ENCODE measurements at regions not wholly inside any gene's neighbourhood (a gene's known extent, or its start where the extent isn't known, plus 50 kb on each side); places are given as distances from the start of the nearest gene placed in this dataset.
"Not testable (repeated sequence)": the region's sequence is repeated elsewhere in the genome, so short reads cannot be mapped to it uniquely, and the experiment has no call there.

- no CpG with 5 or more reads among the region's 2 CpGs for WGBS (ENCODE audit: insufficient coverage)
- H3K27ac ChIP-seq (ENCODE audit: insufficient read depth in 1 of 2, low read depth in 1 of 2, low read length in 2 of 2, poor library complexity in 1 of 2, severe bottlenecking in 2 of 2); CTCF ChIA-PET; H3K9me3 ChIP-seq (ENCODE audit: control extremely low read depth in 1 of 5, control insufficient read depth in 4 of 5, insufficient read depth in 2 of 5, low read depth in 1 of 5, low read length in 4 of 5); H3K27me3 ChIP-seq (replicated peaks in 2 of 5; ENCODE audit: control insufficient read depth in 4 of 5, insufficient read depth in 5 of 5, low read length in 4 of 5); POLR2A ChIA-PET; DNase-seq; H3K4me1 ChIP-seq (ENCODE audit: control extremely low read depth in 1 of 4, control insufficient read depth in 4 of 4, insufficient read depth in 4 of 4, low read length in 3 of 4); H3K36me3 ChIP-seq (ENCODE audit: control insufficient read depth in 4 of 4, insufficient read depth in 4 of 4, low read length in 3 of 4); H3K4me3 ChIP-seq (ENCODE audit: control insufficient read depth in 1 of 7, extremely low read depth in 1 of 7, insufficient read depth in 4 of 7, low read depth in 2 of 7, low read length in 6 of 7): not testable (repeated sequence)
These were observed 123.2 kb downstream of the SPATA31A6 start for GRCh38 chr9:42306625-42307024.

- CTCF ChIA-PET; DNase-seq; H3K4me3 ChIP-seq (ENCODE audit: control insufficient read depth in 1 of 7, extremely low read depth in 1 of 7, insufficient read depth in 4 of 7, low read depth in 2 of 7, low read length in 6 of 7); POLR2A ChIA-PET; H3K27me3 ChIP-seq (replicated peaks in 2 of 5; ENCODE audit: control insufficient read depth in 4 of 5, insufficient read depth in 5 of 5, low read length in 4 of 5); H3K27ac ChIP-seq (ENCODE audit: insufficient read depth in 1 of 2, low read depth in 1 of 2, low read length in 2 of 2, poor library complexity in 1 of 2, severe bottlenecking in 2 of 2); H3K36me3 ChIP-seq (ENCODE audit: control insufficient read depth in 4 of 4, insufficient read depth in 4 of 4, low read length in 3 of 4); H3K4me1 ChIP-seq (ENCODE audit: control extremely low read depth in 1 of 4, control insufficient read depth in 4 of 4, insufficient read depth in 4 of 4, low read length in 3 of 4); H3K9me3 ChIP-seq (ENCODE audit: control extremely low read depth in 1 of 5, control insufficient read depth in 4 of 5, insufficient read depth in 2 of 5, low read depth in 1 of 5, low read length in 4 of 5): not testable (repeated sequence)
- WGBS (ENCODE audit: insufficient coverage), result 0% methylated on average over 1 of the region's 2 CpGs
These were observed 124.0 kb downstream of the SPATA31A6 start for GRCh38 chr9:42307449-42307848.

GRCh38 chr9:42310972-42311371 is 127.5 kb downstream of the SPATA31A6 start:
- H3K4me3 ChIP-seq (ENCODE audit: control insufficient read depth in 1 of 7, extremely low read depth in 1 of 7, insufficient read depth in 4 of 7, low read depth in 2 of 7, low read length in 6 of 7); H3K36me3 ChIP-seq (ENCODE audit: control insufficient read depth in 4 of 4, insufficient read depth in 4 of 4, low read length in 3 of 4); H3K4me1 ChIP-seq (ENCODE audit: control extremely low read depth in 1 of 4, control insufficient read depth in 4 of 4, insufficient read depth in 4 of 4, low read length in 3 of 4); DNase-seq; H3K27me3 ChIP-seq (replicated peaks in 2 of 5; ENCODE audit: control insufficient read depth in 4 of 5, insufficient read depth in 5 of 5, low read length in 4 of 5); CTCF ChIA-PET; H3K9me3 ChIP-seq (ENCODE audit: control extremely low read depth in 1 of 5, control insufficient read depth in 4 of 5, insufficient read depth in 2 of 5, low read depth in 1 of 5, low read length in 4 of 5); H3K27ac ChIP-seq (ENCODE audit: insufficient read depth in 1 of 2, low read depth in 1 of 2, low read length in 2 of 2, poor library complexity in 1 of 2, severe bottlenecking in 2 of 2); POLR2A ChIA-PET: not testable (repeated sequence)
- WGBS (ENCODE audit: insufficient coverage), result no CpG with 5 or more reads among the region's 2 CpGs

- CTCF ChIA-PET, result not testable (repeated sequence)
- 100% methylated on average over 3 of the region's 5 CpGs for WGBS (ENCODE audit: insufficient coverage)
These were observed 132.6 kb downstream of the SPATA31A6 start for GRCh38 chr9:42316026-42316425.

GRCh38 chr9:42317677-42318076 is 134.2 kb downstream of the SPATA31A6 start:
- POLR2A ChIA-PET; H3K4me3 ChIP-seq (ENCODE audit: control insufficient read depth in 1 of 7, extremely low read depth in 1 of 7, insufficient read depth in 4 of 7, low read depth in 2 of 7, low read length in 6 of 7); CTCF ChIA-PET: not testable (repeated sequence)

More at GRCh38 chr9:42316026-42316425, 132.6 kb downstream of the SPATA31A6 start:
- H3K4me1 ChIP-seq (ENCODE audit: control extremely low read depth in 1 of 4, control insufficient read depth in 4 of 4, insufficient read depth in 4 of 4, low read length in 3 of 4); H3K4me3 ChIP-seq (ENCODE audit: control insufficient read depth in 1 of 7, extremely low read depth in 1 of 7, insufficient read depth in 4 of 7, low read depth in 2 of 7, low read length in 6 of 7); POLR2A ChIA-PET; H3K27ac ChIP-seq (ENCODE audit: insufficient read depth in 1 of 2, low read depth in 1 of 2, low read length in 2 of 2, poor library complexity in 1 of 2, severe bottlenecking in 2 of 2); H3K36me3 ChIP-seq (ENCODE audit: control insufficient read depth in 4 of 4, insufficient read depth in 4 of 4, low read length in 3 of 4); H3K9me3 ChIP-seq (ENCODE audit: control extremely low read depth in 1 of 5, control insufficient read depth in 4 of 5, insufficient read depth in 2 of 5, low read depth in 1 of 5, low read length in 4 of 5); H3K27me3 ChIP-seq (replicated peaks in 2 of 5; ENCODE audit: control insufficient read depth in 4 of 5, insufficient read depth in 5 of 5, low read length in 4 of 5); DNase-seq: not testable (repeated sequence)

GRCh38 chr9:42323084-42323809 is 139.8 kb downstream of the SPATA31A6 start:
- POLR2A ChIA-PET; H3K9me3 ChIP-seq (ENCODE audit: control extremely low read depth in 1 of 5, control insufficient read depth in 4 of 5, insufficient read depth in 2 of 5, low read depth in 1 of 5, low read length in 4 of 5); H3K27ac ChIP-seq (ENCODE audit: insufficient read depth in 1 of 2, low read depth in 1 of 2, low read length in 2 of 2, poor library complexity in 1 of 2, severe bottlenecking in 2 of 2); H3K27me3 ChIP-seq (replicated peaks in 2 of 5; ENCODE audit: control insufficient read depth in 4 of 5, insufficient read depth in 5 of 5, low read length in 4 of 5); H3K36me3 ChIP-seq (ENCODE audit: control insufficient read depth in 4 of 4, insufficient read depth in 4 of 4, low read length in 3 of 4); H3K4me1 ChIP-seq (ENCODE audit: control extremely low read depth in 1 of 4, control insufficient read depth in 4 of 4, insufficient read depth in 4 of 4, low read length in 3 of 4); CTCF ChIA-PET; H3K4me3 ChIP-seq (ENCODE audit: control insufficient read depth in 1 of 7, extremely low read depth in 1 of 7, insufficient read depth in 4 of 7, low read depth in 2 of 7, low read length in 6 of 7): not testable (repeated sequence)
- peak in 1 of 3 donors; percentile 1 for DNase-seq
- WGBS (ENCODE audit: insufficient coverage), result 5% methylated on average over 4 of the region's 7 CpGs

More at GRCh38 chr9:42317677-42318076, 134.2 kb downstream of the SPATA31A6 start:
- not testable (repeated sequence) for H3K4me1 ChIP-seq (ENCODE audit: control extremely low read depth in 1 of 4, control insufficient read depth in 4 of 4, insufficient read depth in 4 of 4, low read length in 3 of 4); H3K27ac ChIP-seq (ENCODE audit: insufficient read depth in 1 of 2, low read depth in 1 of 2, low read length in 2 of 2, poor library complexity in 1 of 2, severe bottlenecking in 2 of 2); H3K9me3 ChIP-seq (ENCODE audit: control extremely low read depth in 1 of 5, control insufficient read depth in 4 of 5, insufficient read depth in 2 of 5, low read depth in 1 of 5, low read length in 4 of 5); DNase-seq; H3K27me3 ChIP-seq (replicated peaks in 2 of 5; ENCODE audit: control insufficient read depth in 4 of 5, insufficient read depth in 5 of 5, low read length in 4 of 5); H3K36me3 ChIP-seq (ENCODE audit: control insufficient read depth in 4 of 4, insufficient read depth in 4 of 4, low read length in 3 of 4)
- WGBS (ENCODE audit: insufficient coverage), result 67% methylated on average over 1 of the region's 3 CpGs

- POLR2A ChIA-PET, result not testable (repeated sequence)
These were observed 141.7 kb downstream of the SPATA31A6 start for GRCh38 chr9:42325142-42325541.

More at GRCh38 chr9:42325142-42325541, 141.7 kb downstream of the SPATA31A6 start:
- CTCF ChIA-PET; H3K36me3 ChIP-seq (ENCODE audit: control insufficient read depth in 4 of 4, insufficient read depth in 4 of 4, low read length in 3 of 4); H3K4me1 ChIP-seq (ENCODE audit: control extremely low read depth in 1 of 4, control insufficient read depth in 4 of 4, insufficient read depth in 4 of 4, low read length in 3 of 4); H3K27ac ChIP-seq (ENCODE audit: insufficient read depth in 1 of 2, low read depth in 1 of 2, low read length in 2 of 2, poor library complexity in 1 of 2, severe bottlenecking in 2 of 2); H3K4me3 ChIP-seq (ENCODE audit: control insufficient read depth in 1 of 7, extremely low read depth in 1 of 7, insufficient read depth in 4 of 7, low read depth in 2 of 7, low read length in 6 of 7); H3K27me3 ChIP-seq (replicated peaks in 2 of 5; ENCODE audit: control insufficient read depth in 4 of 5, insufficient read depth in 5 of 5, low read length in 4 of 5); H3K9me3 ChIP-seq (ENCODE audit: control extremely low read depth in 1 of 5, control insufficient read depth in 4 of 5, insufficient read depth in 2 of 5, low read depth in 1 of 5, low read length in 4 of 5); DNase-seq: not testable (repeated sequence)

All from common myeloid progenitor, CD34-positive (primary cell).